GM23338 (cell line): ENCODE measurements at regions not wholly inside any gene's neighbourhood (a gene's known extent, or its start where the extent isn't known, plus 50 kb on each side); places are given as distances from the start of the nearest gene placed in this dataset.

Experiments used
- ATAC-seq: fragments of 200-7000 bp; cut with Tn5 transposase; 3 replicates; pipeline ENCODE4 v1.9.1; 2020
- DNase-seq: peaks from one replicate; pipeline ENCODE4 v3.0.0-alpha.2; 2015; ENCODE audit warnings: low spot score
- H2AFZ ChIP-seq: fragments of 200-600 bp; sonication (generic); 2 replicates; pipeline ENCODE4 v1.8.0; 2016; ENCODE audit warnings: antibody characterized with exemption, mild to moderate bottlenecking, moderate library complexity
- H3F3A ChIP-seq: fragments of 200-600 bp; sonication (generic); replicated peaks from 2 replicates; pipeline ENCODE4 v1.8.0; 2017; ENCODE audit warnings: antibody characterized with exemption, mixed run types, low read depth
- H3K27ac ChIP-seq: fragments of 200-600 bp; sonication (generic); 2 replicates; pipeline ENCODE4 v1.6.1; 2016; ENCODE audit warnings: low read depth
- H3K27me3 ChIP-seq: fragments of 200-600 bp; sonication (generic); 2 replicates; pipeline ENCODE4 v1.8.0; 2016; ENCODE audit warnings: mild to moderate bottlenecking, mixed run types, moderate library complexity; ENCODE audit not compliant: insufficient read depth
- H3K36me3 ChIP-seq: fragments of 200-600 bp; sonication (generic); 2 replicates; pipeline ENCODE4 v1.8.0; 2016; ENCODE audit warnings: mild to moderate bottlenecking; ENCODE audit not compliant: insufficient read depth
- H3K4me1 ChIP-seq: fragments of 200-600 bp; sonication (generic); 2 replicates; pipeline ENCODE4 v1.8.0; 2016; ENCODE audit warnings: mild to moderate bottlenecking, moderate library complexity; ENCODE audit not compliant: insufficient read depth
- H3K4me2 ChIP-seq: fragments of 200-600 bp; sonication (generic); 2 replicates; pipeline ENCODE4 v1.7.1; 2017; ENCODE audit warnings: mixed run types
- H3K4me3 ChIP-seq: fragments of 200-600 bp; sonication (generic); 2 replicates; pipeline ENCODE4 v1.6.1; 2016; ENCODE audit warnings: mixed run types
- H3K79me2 ChIP-seq: fragments of 200-600 bp; sonication (generic); replicated peaks from 2 replicates; pipeline ENCODE4 v1.8.0; 2017; ENCODE audit warnings: mild to moderate bottlenecking; ENCODE audit not compliant: insufficient read depth
- H3K9me2 ChIP-seq: fragments of 200-600 bp; sonication (generic); 2 replicates; pipeline ENCODE4 v1.8.0; 2017; ENCODE audit not compliant: insufficient read depth
- H4K20me1 ChIP-seq: fragments of 200-600 bp; sonication (generic); replicated peaks from 2 replicates; pipeline ENCODE4 v1.8.0; 2017; ENCODE audit warnings: mild to moderate bottlenecking; ENCODE audit not compliant: insufficient read depth
- H3K27ac Mint-ChIP-seq: 2 replicates; pipeline ENCODE4 v1.8.0; 2020; ENCODE audit warnings: inconsistent platforms, mild to moderate bottlenecking, moderate library complexity, mixed read lengths
- H3K27me3 Mint-ChIP-seq: 3 replicates; pipeline ENCODE4 v1.8.0; 2022; ENCODE audit warnings: low read depth, mild to moderate bottlenecking, moderate library complexity, mixed read lengths, inconsistent platforms; ENCODE audit not compliant: insufficient read depth, poor library complexity
- H3K36me3 Mint-ChIP-seq: 3 replicates; pipeline ENCODE4 v1.8.0; 2021; ENCODE audit warnings: low read depth, mild to moderate bottlenecking, inconsistent platforms, moderate library complexity, mixed read lengths
- H3K4me1 Mint-ChIP-seq: 3 replicates; pipeline ENCODE4 v1.8.0; 2020; ENCODE audit warnings: mild to moderate bottlenecking, inconsistent platforms, mixed read lengths
- H3K4me3 Mint-ChIP-seq: 3 replicates; pipeline ENCODE4 v1.8.0; 2021; ENCODE audit warnings: moderate library complexity, mild to moderate bottlenecking, inconsistent platforms, mixed read lengths
- H3K9me3 Mint-ChIP-seq: 3 replicates; pipeline ENCODE4 v1.8.0; 2020; ENCODE audit warnings: moderate library complexity, mild to moderate bottlenecking, inconsistent platforms, mixed read lengths
- EZH2phosphoT487 ChIP-seq: fragments of 200-600 bp; sonication (generic); IDR thresholded peaks from one replicate; pipeline ENCODE4 v1.8.1; 2018; ENCODE audit warnings: antibody characterized with exemption; ENCODE audit not compliant: unreplicated experiment
- JUNB ChIP-seq: IDR thresholded peaks from one replicate; pipeline ENCODE4 v1.6.1; 2016; ENCODE audit warnings: antibody characterized with exemption; ENCODE audit not compliant: unreplicated experiment
- NANOG ChIP-seq: IDR thresholded peaks from 2 replicates; pipeline ENCODE4 v1.6.1; 2016; ENCODE audit warnings: antibody characterized with exemption, borderline replicate concordance
- POLR2AphosphoS5 ChIP-seq: IDR thresholded peaks from 2 replicates; pipeline ENCODE4 v1.6.1; 2016; ENCODE audit warnings: antibody characterized with exemption, low read depth
- STAT1 ChIP-seq: IDR thresholded peaks from one replicate; pipeline ENCODE4 v1.6.1; 2016; ENCODE audit warnings: antibody characterized with exemption; ENCODE audit not compliant: unreplicated experiment
- ZNF114 ChIP-seq: fragments of 250-450 bp; sonication (Bioruptor Pico); IDR thresholded peaks from 2 replicates; pipeline ENCODE4 v1.5.0; 2020; ENCODE audit warnings: mild to moderate bottlenecking, moderate library complexity
- TF ChIP-seq, protein P1 (sequence below): fragments of 250-450 bp; sonication (Bioruptor Pico); IDR thresholded peaks from 2 replicates; pipeline ENCODE4 v1.5.0; 2020; ENCODE audit warnings: mild to moderate bottlenecking, moderate library complexity
- TF ChIP-seq, protein P2 (sequence below): IDR thresholded peaks from 2 replicates; pipeline ENCODE4 v1.6.1; 2016; ENCODE audit warnings: antibody characterized with exemption

DNA sequence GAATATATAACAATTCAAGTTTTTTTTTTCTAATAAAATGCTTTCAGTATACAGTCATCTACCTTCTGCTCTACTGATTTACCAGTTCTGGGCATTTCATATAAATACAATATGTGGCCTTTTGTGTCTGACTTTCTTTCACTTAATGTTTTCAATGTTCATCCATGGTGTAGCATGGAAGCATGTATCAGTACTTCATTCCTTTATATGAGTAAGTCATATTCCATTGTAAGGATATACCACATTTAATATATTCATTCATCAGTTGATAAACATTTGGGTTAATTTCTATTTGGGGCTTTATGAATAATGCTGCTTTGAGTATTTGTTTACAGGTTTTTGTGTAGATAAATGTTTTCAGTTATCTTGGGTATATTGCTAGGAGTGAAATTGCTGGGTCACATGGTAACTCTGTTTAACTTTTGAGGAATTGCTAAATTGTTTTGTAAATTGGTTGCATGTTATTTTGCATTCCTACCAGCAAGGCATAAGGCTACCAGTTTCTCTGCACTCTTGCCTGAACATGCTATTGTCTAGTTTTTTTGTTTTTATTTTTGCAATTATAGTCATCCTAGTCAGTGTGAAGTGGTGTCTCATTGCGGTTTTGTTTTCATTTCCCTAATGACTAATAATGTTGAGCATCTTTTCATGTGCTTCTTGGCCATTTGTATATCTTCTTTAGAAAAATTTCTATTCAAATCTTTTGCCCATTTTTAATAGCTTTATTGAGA is 206.1 kb downstream of the TM2D1 start (continued):
- TF ChIP-seq, protein P1, sequence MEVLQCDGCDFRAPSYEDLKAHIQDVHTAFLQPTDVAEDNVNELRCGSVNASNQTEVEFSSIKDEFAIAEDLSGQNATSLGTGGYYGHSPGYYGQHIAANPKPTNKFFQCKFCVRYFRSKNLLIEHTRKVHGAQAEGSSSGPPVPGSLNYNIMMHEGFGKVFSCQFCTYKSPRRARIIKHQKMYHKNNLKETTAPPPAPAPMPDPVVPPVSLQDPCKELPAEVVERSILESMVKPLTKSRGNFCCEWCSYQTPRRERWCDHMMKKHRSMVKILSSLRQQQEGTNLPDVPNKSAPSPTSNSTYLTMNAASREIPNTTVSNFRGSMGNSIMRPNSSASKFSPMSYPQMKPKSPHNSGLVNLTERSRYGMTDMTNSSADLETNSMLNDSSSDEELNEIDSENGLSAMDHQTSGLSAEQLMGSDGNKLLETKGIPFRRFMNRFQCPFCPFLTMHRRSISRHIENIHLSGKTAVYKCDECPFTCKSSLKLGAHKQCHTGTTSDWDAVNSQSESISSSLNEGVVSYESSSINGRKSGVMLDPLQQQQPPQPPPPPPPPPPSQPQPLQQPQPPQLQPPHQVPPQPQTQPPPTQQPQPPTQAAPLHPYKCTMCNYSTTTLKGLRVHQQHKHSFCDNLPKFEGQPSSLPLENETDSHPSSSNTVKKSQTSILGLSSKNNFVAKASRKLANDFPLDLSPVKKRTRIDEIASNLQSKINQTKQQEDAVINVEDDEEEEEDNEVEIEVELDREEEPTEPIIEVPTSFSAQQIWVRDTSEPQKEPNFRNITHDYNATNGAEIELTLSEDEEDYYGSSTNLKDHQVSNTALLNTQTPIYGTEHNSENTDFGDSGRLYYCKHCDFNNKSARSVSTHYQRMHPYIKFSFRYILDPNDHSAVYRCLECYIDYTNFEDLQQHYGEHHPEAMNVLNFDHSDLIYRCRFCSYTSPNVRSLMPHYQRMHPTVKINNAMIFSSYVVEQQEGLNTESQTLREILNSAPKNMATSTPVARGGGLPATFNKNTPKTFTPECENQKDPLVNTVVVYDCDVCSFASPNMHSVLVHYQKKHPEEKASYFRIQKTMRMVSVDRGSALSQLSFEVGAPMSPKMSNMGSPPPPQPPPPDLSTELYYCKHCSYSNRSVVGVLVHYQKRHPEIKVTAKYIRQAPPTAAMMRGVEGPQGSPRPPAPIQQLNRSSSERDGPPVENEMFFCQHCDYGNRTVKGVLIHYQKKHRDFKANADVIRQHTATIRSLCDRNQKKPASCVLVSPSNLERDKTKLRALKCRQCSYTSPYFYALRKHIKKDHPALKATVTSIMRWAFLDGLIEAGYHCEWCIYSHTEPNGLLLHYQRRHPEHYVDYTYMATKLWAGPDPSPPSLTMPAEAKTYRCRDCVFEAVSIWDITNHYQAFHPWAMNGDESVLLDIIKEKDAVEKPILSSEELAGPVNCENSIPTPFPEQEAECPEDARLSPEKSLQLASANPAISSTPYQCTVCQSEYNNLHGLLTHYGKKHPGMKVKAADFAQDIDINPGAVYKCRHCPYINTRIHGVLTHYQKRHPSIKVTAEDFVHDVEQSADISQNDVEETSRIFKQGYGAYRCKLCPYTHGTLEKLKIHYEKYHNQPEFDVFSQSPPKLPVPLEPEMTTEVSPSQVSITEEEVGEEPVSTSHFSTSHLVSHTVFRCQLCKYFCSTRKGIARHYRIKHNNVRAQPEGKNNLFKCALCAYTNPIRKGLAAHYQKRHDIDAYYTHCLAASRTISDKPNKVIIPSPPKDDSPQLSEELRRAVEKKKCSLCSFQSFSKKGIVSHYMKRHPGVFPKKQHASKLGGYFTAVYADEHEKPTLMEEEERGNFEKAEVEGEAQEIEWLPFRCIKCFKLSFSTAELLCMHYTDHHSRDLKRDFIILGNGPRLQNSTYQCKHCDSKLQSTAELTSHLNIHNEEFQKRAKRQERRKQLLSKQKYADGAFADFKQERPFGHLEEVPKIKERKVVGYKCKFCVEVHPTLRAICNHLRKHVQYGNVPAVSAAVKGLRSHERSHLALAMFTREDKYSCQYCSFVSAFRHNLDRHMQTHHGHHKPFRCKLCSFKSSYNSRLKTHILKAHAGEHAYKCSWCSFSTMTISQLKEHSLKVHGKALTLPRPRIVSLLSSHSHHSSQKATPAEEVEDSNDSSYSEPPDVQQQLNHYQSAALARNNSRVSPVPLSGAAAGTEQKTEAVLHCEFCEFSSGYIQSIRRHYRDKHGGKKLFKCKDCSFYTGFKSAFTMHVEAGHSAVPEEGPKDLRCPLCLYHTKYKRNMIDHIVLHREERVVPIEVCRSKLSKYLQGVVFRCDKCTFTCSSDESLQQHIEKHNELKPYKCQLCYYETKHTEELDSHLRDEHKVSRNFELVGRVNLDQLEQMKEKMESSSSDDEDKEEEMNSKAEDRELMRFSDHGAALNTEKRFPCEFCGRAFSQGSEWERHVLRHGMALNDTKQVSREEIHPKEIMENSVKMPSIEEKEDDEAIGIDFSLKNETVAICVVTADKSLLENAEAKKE (CRISPR knock-in tag), result no peak
- TF ChIP-seq EZH2phosphoT487, result no peak

DNA sequence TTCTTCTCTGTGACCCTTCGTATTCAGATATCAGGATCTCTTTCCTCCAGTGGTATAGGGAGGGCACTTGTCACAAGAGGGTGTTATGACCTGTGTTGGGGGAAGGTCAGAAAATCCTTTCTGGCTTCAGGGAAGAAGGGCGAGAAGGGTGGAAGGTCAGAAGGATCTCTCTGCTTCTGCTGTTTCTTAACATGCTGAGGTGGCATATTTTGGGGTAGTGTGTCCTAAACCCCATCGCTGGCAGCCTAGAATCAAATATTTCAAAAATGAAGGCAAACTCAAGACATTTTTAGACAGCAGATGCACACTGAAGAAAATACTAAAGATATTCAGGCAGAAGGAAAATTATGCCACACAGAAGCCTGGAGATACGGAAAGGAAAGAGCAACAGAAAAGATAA is 207.6 kb downstream of the TM2D1 start:
- H3K27ac ChIP-seq, result no peak overlapping the region
- H4K20me1 ChIP-seq, result no peaks in the 10 kb centered on the region
- H3K4me1 Mint-ChIP-seq, result peaks cover 6% of the 10 kb centered on the region
- H3K36me3 ChIP-seq, result no peaks in the 10 kb centered on the region
- H3K4me3 Mint-ChIP-seq, result no peak overlapping the region
- H3K4me2 ChIP-seq, result no peak overlapping the region
- peaks cover 8% of the 10 kb centered on the region; the same call in 1 of the 2 replicates for H3K4me1 ChIP-seq
- DNase-seq (no peak), ATAC-seq (no peak)
- H3K27ac Mint-ChIP-seq, result no peak overlapping the region
- no peaks in the 10 kb centered on the region for H3K27me3 ChIP-seq
- no peaks in the 10 kb centered on the region for H3K79me2 ChIP-seq
- H3K9me2 ChIP-seq, result 0 out of 2 replicates have a peak, but pooled peaks cover 4% of the 10 kb centered on the region
- H3K27me3 Mint-ChIP-seq, result no peaks in the 10 kb centered on the region
- H3F3A ChIP-seq, result no peaks in the 10 kb centered on the region
- no peaks in the 10 kb centered on the region for H3K36me3 Mint-ChIP-seq
- no peak overlapping the region for H3K4me3 ChIP-seq
- no peaks in the 10 kb centered on the region for H3K9me3 Mint-ChIP-seq
- no peak overlapping the region for H2AFZ ChIP-seq
- TF ChIP-seq, protein P1 (CRISPR knock-in tag), result no peak
- TF ChIP-seq, protein P2, sequence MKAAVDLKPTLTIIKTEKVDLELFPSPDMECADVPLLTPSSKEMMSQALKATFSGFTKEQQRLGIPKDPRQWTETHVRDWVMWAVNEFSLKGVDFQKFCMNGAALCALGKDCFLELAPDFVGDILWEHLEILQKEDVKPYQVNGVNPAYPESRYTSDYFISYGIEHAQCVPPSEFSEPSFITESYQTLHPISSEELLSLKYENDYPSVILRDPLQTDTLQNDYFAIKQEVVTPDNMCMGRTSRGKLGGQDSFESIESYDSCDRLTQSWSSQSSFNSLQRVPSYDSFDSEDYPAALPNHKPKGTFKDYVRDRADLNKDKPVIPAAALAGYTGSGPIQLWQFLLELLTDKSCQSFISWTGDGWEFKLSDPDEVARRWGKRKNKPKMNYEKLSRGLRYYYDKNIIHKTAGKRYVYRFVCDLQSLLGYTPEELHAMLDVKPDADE, result no peak
- TF ChIP-seq ZNF114 (CRISPR knock-in tag), result no peak
- no peak for TF ChIP-seq POLR2AphosphoS5
- TF ChIP-seq JUNB, result no peak
- no peak for TF ChIP-seq NANOG
- TF ChIP-seq STAT1, result no peak
